OCI-LY3 (cell line): ENCODE measurements at regions not wholly inside any gene's neighbourhood (a gene's known extent, or its start where the extent isn't known, plus 50 kb on each side); places are given as distances from the start of the nearest gene placed in this dataset.

Source experiments
- CTCF ChIP-seq: fragments of 200-600, 300-600 bp; sonication (generic); IDR thresholded peaks from 2 replicates; pipeline ENCODE4 v1.5.1; 2014; ENCODE audit warnings: antibody characterized with exemption, low read length, low read depth
- EZH2phosphoT487 ChIP-seq: fragments of 200-600 bp; shearing (Covaris generic); IDR thresholded peaks from 2 replicates; pipeline ENCODE4 v1.6.1; 2018; ENCODE audit warnings: antibody characterized with exemption, mixed run types, low read depth

- TF ChIP-seq CTCF: no peak
- TF ChIP-seq EZH2phosphoT487: no peak
These were observed 88.7 kb upstream of the CXCR4 start for GRCh38 chr2:136206613-136207012.
